GM19328 (cell line): ENCODE measurements at regions not wholly inside any gene's neighbourhood (a gene's known extent, or its start where the extent isn't known, plus 50 kb on each side); places are given as distances from the start of the nearest gene placed in this dataset.
"Not testable (repeated sequence)": the region's sequence is repeated elsewhere in the genome, so short reads cannot be mapped to it uniquely, and the experiment has no call there.

Source experiments
- ATAC-seq: cut with Tn5 transposase; IDR thresholded peaks from one replicate; pipeline ENCODE4 v1.9.1; 2021; ENCODE audit warnings: mild to moderate bottlenecking, moderate library complexity; ENCODE audit not compliant: unreplicated experiment

DNA sequence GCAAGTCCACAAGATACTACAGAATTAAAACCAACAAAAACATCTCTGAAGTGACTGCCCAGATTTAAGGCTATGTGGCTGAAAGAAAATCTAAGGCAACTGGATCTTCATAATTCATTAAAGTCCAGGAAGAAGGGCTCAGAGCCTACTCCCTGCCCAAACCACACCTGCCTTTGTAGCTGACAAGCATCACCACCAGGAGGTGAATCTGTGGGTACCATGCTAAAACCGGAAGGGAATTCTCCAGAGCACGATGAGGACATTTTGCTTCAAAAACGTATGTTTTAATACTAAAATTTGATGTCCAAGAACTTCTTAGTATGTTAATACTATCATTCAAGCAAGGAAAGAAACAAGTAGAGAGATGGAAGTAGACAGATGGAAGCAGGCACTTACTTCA lies 495.9 kb upstream of the NECTIN3 start:
- ATAC-seq: no peak

DNA sequence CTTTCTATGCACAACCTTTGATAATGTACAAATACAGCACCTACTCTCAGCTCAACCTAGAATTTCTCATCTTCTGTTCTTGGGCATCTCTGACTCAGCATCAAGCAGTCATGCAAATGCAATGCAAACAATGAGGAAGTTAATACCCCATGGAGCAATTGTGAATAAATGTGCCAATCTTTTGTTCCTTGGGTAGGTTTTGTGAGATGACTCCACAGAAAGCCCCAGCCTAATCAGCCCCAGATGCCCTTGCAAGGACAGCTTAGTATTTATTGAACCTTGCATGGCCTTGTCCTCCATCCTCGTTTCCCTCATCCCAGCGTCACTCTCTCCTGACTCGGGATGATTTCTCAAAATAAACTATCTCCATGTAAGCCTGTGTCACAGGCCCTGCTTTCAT lies 494.7 kb upstream of the NECTIN3 start:
- ATAC-seq: no peak

DNA sequence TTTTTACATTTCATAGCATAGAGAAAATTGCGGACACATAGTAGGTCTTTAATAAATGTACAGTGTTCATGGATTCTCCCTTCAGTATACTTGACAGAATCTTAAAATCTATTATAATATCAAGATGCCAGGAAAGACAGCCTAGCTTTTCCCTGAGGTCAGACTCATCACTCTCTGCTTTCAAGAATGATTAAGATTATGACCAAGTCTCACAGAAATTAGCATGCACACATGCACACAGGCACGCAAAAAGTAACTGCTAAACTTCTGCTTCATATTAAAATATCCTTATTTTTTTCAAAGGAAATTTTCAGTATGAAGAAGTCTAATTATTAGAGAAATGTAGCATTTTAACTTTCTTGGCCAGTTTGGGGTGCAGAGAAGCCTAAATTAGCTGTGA lies 493.8 kb upstream of the NECTIN3 start:
- no peak for ATAC-seq

DNA sequence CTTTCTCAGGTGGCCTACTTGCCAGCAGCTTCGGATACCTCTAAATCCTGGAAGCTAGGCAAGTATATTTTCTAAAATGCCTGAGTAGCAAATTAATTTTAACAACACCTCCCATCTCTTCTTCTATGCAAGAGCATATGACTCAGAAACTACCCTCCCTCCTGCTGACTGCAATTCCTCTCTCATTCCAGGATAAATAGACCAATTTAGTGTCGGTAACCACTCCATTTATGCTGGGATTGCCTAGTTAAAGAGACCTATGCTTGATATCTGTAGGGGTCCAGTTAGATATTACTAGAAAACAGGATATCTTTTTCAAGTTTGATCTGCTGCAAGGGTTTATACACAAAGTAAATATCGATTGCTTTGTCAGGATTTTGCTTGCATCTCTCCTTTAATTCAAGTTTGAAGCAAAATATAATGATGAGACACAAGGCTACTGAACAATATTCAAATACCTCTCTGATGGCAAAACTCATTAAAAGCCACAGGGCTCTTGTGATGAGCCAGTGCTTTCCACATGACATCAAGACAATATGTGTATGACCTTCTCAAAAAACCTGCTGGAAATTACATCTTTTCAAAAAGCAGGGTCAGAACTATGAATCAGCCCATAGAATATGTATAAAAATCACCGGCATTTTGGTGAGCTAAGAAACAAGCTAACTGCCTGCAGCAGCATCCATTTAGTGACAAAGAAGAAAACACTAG lies 491.6 kb upstream of the NECTIN3 start:
- no peak for ATAC-seq

DNA sequence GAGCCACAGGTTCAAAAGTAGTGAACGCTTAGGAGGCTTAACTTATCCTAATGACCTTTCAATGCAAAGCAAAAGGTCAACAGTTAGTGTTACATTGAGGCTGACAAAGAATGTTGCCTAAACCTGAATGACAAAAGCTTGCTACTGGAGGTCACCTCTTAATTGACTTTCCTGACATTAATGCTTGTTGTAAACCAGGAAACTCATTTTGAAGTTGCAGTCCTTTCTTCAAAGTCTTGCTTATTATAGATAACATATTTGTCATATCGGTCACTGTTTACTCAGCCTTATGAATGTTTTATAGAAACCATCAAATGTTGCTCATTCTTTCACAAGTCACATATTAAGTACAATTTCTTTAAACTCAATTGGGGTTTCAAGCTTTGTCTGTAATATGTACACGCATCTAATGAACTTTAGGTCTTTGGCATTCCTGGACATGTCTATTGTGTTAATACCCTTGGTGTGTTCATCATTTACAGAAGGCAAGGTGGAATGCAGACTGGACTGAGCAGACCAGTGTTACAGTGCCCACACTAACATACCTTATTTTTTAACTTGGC lies 488.2 kb upstream of the NECTIN3 start:
- no peak for ATAC-seq

DNA sequence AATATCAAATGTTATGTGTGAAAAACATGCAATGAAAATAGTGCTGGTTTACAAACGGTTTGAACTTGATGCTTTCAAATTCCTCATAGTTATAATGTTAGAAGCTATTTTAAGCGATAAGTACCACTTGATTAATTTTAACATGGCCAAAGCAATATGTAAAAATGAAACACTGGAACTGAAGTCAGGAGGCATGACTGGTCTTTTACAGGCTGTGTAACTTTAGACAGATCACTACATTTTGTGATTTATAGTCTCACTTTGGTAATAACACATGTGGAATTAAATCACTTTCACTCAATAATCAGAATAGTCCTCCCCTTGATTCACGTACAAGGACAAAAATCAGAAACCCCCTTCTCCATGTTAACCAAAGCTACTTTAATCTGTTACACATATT lies 482.7 kb upstream of the NECTIN3 start:
- no peak for ATAC-seq

DNA sequence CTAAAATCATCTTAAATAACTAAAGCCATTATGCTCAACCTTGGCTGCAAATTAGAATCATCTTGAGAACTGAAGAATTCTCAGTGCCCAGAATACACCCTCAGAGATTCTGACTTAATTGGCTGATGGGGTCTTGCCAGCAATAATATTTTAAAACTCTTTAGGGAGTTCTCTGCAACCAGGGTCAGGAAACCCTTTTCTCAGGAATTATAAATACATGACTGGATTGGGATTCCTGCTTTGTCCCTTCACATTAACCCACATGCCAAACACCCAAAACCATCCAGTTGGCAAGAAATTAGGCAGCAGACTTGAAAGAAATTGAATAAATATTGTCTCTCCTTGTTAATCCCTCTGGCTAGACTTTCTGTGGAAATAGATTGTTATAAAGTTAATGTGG lies 482.3 kb upstream of the NECTIN3 start:
- ATAC-seq: no peak

DNA sequence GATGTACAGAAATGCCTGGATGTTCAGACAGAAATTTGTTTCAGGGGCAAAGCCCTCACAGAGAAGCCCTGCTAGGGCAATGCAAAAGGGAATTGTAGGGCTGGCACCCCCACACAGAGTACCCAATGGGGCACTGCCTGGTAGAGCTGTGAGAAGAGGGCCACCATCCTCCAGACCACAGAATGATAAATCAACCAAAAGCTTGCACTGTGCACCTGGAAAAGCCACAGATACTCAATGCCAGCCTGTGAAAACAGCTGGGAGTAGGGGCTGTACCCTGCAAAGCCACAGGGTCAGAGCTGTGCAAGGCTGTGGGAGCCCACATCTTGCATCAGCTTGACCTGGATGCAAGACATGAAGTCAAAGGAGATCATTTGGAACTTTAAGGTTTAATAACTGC lies 477.9 kb upstream of the NECTIN3 start:
- ATAC-seq: no peak

DNA sequence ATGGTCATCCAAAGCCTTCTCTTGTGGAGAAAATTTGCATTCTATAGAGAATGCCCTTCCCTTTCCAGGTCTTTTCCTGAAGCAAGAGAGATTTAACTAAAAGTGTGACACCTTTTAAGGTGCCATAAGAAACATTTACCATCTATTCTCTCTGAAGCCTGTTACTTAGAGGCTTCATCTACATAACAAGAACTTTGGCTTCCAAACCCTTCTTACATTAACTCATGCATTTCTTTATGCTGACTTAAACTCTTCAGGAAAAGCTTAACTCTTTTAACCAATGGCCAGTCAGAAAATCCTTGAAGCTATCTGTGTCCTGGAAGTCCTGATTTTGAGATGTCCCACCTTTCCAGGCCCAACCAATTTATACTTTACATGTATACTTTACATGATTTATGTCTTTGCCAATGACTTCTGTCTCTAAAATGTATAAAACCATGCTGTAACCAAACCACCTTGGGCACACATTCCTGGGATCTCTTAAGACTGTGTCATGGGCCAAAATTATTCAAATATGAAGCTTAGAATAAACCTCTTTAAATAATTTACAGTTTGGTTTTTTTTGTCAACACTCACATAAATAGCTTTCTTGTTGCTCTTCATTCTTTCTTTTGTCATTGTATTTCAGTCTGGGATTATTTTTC lies 472.6 kb upstream of the NECTIN3 start:
- ATAC-seq: no peak

DNA sequence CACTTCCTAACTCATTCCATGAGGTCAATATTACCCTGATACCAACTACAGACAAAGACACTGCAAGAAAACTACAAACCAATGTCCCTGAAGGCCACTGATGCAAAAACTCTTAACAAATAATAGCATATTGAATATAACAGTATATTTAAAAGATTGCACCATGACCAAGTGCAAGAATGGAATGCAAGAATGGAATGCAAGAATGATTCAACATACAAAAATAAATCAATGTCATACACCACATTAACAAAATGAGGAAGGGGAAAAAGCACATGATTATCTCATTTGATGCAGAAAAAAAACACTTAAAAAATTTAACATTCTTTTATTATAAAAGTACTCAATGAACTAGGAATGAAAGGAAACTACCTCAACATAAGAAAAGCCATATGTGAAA lies 463.1 kb upstream of the NECTIN3 start:
- ATAC-seq: no peak

DNA sequence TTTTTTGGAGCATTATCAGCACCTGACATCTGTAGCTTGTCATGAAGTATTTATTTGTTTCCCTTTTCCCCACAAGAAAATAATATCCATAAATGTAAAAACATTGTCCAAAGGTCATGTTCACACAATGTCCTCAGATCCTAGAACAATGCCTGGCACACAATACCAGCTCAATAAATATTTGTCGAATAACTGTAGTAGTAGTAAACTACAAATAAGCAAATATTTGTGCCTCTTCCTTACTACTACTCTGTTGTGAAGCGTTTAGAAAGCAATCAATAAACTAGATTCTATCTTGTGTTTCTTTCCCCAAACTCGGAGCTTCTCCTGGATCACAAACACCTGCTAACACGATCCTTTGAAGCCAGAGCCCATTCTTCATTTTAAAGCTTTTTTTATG lies 459.6 kb upstream of the NECTIN3 start:
- no peak for ATAC-seq

DNA sequence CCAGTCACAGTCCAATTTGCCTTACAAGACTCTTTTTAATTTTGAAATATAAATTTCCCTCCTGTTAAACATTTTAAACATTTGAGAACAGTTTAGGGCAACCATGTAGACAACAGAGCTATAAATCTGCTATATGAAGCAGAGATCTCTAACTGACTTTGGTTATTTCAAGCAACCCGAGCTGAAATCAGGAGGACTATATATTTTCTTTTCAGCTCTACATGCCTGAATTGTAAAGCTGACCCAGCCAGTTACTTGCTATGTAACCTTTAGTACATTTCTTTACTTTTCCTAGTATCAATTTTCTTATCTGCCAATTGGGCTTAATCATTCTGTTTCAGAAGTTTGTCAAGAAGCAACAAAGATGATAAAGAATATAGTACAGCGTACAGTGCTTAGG lies 457.4 kb upstream of the NECTIN3 start:
- no peak for ATAC-seq

DNA sequence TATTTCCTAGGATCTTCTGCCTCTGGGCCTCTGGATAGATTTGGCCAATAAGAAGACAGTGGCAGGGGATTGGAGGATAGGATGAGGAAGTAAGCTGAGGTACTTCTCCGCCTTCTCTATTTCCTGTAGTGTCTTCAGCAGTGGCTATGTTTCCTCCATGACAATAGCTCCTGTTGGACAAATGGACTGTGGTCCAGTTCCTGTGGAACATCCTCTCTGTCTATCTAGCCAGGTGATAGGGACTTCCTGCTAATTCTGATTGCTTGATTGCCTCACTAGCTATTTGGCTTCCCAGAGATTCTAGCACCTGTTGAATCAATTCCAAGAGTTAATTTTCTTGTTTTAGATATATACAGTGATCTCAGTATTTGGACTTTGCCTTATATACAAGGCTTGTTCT lies 456.2 kb upstream of the NECTIN3 start:
- no peak for ATAC-seq

DNA sequence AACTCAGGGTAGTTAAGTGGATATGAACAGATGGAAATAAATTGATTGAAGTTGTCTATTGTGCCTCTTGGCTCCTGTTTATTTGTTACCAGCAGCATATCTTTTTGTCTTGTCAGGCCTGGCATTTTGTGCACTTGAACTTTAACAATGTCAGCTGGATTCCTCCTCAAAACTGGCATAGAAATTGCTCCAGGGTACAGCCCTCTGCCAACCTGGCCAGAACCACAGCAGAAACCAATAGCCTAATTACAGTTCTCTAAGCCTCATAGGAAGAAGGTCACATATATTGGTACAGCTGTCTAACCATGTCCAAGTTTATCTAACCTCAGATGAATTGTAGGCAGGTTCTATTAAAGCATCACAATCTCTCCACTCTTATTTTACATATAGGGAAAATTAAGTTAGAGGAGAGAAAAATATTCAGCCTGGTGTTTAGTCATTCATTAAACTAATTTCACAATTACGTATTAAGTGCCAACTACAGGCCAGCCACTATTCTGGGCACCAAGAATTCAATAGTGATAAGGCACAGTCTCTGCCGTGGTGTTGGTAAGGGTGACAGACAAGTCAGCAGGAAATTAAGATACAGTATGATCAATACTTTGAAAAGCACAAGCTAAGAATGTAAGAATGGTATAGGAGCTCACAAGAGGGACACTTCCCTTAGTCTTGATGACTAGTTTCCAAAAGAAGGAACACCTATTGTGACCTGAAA lies 452.9 kb upstream of the NECTIN3 start:
- no peak for ATAC-seq

DNA sequence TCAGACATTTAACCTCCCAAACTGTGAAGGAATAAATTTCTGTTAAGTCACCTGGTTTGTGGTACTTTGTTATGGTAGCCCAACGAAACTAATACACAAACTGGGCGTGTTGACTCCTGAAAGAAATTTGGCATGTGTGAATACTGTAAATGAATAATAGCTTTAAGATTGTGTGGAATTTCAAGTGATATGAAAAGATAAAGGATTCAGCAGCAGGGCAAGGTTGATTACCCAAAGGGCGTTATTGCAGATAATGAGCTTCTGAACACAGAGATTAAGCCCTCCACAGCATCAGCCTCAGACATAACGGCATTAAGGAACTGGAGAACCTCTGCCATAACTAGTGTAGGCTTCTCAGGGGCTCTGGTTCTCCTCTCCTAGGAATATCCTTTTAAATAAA lies 451.5 kb upstream of the NECTIN3 start:
- no peak for ATAC-seq

DNA sequence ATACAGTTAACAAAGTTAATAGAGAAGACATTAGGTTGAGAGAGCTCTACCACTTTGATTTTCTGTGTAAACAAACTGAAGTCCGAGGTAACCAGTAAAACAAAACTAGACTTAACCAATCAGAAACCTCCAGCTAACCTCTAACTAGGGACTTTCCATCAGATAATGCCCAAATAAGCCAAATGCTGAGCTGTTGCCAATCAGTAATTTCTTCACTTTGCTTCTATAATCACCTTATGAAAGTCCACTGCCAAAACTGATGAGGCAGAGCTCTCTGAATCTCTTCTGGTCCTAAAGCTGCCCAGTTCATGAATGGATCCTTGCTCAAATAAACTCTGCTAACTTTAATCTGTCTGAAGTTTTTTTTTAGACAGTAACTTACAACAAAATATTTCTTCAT lies 448.0 kb upstream of the NECTIN3 start:
- no peak for ATAC-seq

DNA sequence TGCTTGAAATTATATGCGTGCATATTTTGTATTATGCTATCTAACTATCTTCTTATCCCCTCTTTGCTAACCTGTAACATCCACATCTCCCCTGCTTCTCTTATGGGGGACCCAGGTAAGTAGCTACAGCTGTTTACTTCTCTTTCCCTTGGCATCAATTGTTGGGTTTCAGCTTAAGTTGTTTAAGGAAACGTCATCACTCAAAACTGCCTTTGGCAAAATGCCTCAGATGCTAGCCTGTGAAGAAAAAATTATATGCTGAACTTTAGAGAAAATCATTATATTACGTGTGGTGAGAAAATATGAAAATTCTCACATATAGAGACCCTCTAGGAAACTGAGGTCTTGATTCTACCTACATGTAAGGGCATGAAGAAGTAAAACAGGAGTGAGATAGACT lies 447.0 kb upstream of the NECTIN3 start:
- no peak for ATAC-seq

DNA sequence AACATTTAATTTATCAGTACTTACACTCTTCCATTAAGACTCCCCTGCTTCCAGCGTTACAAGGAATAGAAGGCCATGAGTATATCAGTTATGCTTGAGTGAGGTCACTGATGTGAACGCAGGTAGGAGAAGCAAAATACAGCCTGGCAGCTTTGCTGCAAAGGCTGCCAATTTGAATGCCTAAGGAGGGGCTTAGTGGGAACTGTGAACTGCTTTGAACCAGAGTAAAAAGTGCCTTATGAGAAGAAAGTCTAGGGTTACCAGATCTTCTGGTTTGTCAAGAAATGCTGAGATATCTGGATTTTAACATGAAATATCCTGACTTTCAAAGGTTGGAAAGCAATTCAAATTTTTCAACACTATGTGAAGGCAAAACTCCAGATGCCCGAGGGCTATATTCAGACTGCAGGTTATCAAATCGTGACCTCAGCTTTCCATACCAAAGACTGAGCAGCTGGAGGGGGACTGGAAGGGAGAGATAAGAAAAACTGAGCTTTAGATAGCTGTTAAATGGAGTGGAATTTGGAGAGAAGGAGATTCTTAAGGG lies 446.3 kb upstream of the NECTIN3 start:
- ATAC-seq: no peak

DNA sequence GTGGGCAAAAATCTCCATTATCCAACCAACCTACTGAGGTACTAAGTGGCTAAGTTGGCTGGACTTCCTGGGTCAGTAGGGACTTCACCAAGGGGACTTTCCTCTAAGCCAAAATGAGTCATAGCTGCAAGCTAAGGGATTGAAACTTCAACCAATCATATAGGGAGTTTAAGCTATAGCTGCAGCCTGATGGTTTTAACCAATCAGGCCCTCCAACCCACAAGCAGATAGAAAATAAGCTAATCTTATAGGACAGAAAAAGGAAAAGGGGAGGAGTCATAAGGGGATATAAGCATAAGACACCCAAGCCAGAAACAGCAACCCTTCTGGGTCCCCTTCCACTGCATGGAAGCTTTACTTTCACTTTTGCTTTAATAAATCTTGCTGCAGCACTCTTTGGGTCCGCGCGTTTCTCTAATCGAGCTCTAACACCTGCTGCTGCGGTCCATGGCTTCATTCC lies 444.9 kb upstream of the NECTIN3 start:
- ATAC-seq: not testable (repeated sequence)

DNA sequence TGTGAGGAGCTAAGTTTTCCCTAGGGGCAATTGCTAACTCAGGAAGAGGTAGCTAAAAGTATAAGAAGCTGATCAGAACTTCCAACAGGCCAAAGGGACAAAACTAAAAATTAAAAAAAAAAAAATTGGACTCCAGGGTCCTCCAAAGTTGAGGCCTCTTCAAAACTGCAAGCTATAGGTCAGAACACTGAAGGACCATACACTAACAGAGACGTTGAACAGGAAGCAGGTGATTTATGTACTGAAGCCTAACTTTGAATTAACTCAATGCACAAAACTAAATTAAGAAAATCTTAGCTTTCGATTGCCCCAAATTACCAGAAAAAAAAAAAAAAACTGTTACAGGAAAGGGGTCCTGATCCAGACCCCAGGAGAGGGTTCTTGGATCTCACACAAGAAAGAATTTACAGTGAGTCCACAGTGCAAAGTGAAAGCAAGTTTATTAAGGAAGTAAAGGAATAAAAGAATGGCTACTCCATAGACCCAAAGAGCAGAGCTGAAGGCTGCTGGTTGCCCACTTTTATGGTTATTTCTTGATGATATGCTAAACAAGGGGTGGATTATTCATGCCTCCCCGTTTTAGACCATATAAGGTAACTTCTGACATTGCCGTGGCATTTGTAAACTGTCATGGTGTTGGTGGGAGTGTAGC lies 442.8 kb upstream of the NECTIN3 start:
- ATAC-seq: no peak

DNA sequence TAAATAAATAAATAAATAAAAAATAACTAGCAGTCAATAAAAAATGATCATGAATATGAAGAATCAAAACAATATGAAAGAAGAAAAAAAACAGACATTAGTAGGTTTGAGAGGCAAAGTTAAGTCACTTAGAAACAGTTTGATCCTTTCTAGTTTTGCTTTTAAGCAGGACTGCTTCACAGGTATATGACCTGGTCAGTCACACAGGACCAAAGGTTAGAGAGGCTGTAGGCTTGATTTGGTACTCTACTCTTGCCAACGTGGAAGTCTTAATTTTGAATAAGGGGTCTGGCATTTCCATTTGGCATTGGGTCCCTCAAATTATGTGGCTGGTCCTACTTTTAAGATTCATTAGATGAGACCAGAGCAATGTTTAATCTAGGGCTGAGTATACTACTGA lies 441.7 kb upstream of the NECTIN3 start:
- ATAC-seq: no peak
